PC-9 (cell line): ENCODE measurements at regions not wholly inside any gene's neighbourhood (a gene's known extent, or its start where the extent isn't known, plus 50 kb on each side); places are given as distances from the start of the nearest gene placed in this dataset.

ENCODE experiments used
- BruUV-seq: library from RNA; stranded (reverse); fragments of 400-500 nt; replicated peaks from 2 replicates; lab custom pipeline; 2021; lab: Mats Ljungman, UMichigan
- CTCF ChIA-PET: fragments of 300-600 bp; sonication (Branson Sonifier 250); formaldehyde crosslinking; loops from one replicate; lab custom pipeline; 2022; ENCODE audit warnings: antibody characterized with exemption; lab: Charles Lee
- POLR2A ChIA-PET: fragments of 300-600 bp; sonication (Branson Sonifier 250); formaldehyde crosslinking; loops from one replicate; lab custom pipeline; 2022; ENCODE audit warnings: antibody characterized with exemption; ENCODE audit not compliant: unreplicated experiment; lab: Charles Lee
- DNase-seq, 2 experiments: peaks; one replicate each; pipeline versions ENCODE4 v3.0.0 to v3.0.0-alpha.2; 2015 to 2022; ENCODE audit warnings: mixed read lengths in 1 of 2
- H2AFZ ChIP-seq: fragments of 200-600 bp; sonication (generic); 2 replicates; pipeline ENCODE4 v1.8.1; 2017; ENCODE audit warnings: antibody characterized with exemption
- H3F3A ChIP-seq: fragments of 200-600 bp; sonication (generic); 2 replicates; pipeline ENCODE4 v1.8.1; 2017; ENCODE audit warnings: antibody characterized with exemption, mild to moderate bottlenecking, low read depth; ENCODE audit not compliant: insufficient read depth
- H3K27ac ChIP-seq: fragments of 200-600 bp; sonication (generic); 2 replicates; pipeline ENCODE4 v1.6.1; 2016; ENCODE audit warnings: mixed run types
- H3K27me3 ChIP-seq: fragments of 200-600 bp; sonication (generic); 2 replicates; pipeline ENCODE4 v1.6.1; 2016; ENCODE audit warnings: low read depth, mixed run types; ENCODE audit not compliant: insufficient read depth
- H3K36me3 ChIP-seq: fragments of 200-600 bp; sonication (generic); 2 replicates; pipeline ENCODE4 v1.6.1; 2016; ENCODE audit warnings: low read depth, mixed run types
- H3K4me1 ChIP-seq: fragments of 200-600 bp; sonication (generic); replicated peaks from 2 replicates; pipeline ENCODE4 v1.6.1; 2016; ENCODE audit warnings: mixed run types; ENCODE audit not compliant: insufficient read depth
- H3K4me2 ChIP-seq: fragments of 200-600 bp; sonication (generic); 2 replicates; pipeline ENCODE4 v1.6.1; 2017; ENCODE audit warnings: mixed run types
- H3K4me3 ChIP-seq: fragments of 200-600 bp; sonication (generic); 2 replicates; pipeline ENCODE4 v1.6.1; 2016; ENCODE audit warnings: mixed run types
- H3K79me2 ChIP-seq: fragments of 200-600 bp; sonication (generic); 2 replicates; pipeline ENCODE4 v1.6.1; 2017; ENCODE audit warnings: low read depth, mixed run types
- H3K9me2 ChIP-seq: fragments of 200-600 bp; sonication (generic); 2 replicates; pipeline ENCODE4 v1.8.1; 2017; ENCODE audit warnings: mild to moderate bottlenecking; ENCODE audit not compliant: insufficient read depth
- H3K9me3 ChIP-seq: fragments of 200-600 bp; sonication (generic); 2 replicates; pipeline ENCODE4 v1.8.1; 2016; ENCODE audit warnings: low read depth; ENCODE audit not compliant: insufficient read depth
- H4K20me1 ChIP-seq: fragments of 200-600 bp; sonication (generic); 2 replicates; pipeline ENCODE4 v1.8.1; 2017; ENCODE audit not compliant: insufficient read depth
- EZH2 ChIP-seq: fragments of 200-600 bp; sonication (generic); IDR thresholded peaks from 2 replicates; pipeline ENCODE4 v1.8.0; 2017; ENCODE audit warnings: antibody characterized with exemption, low read depth
- intact Hi-C: fragments of 100-400 bp; cut with micrococcal nuclease; formaldehyde crosslinking; loops from one replicate; pipeline ENCODE4 v1.10.0; 2022; ENCODE audit not compliant: unreplicated experiment
- TF ChIP-seq, protein P1 (sequence below): fragments of 200-600 bp; sonication (generic); conservative IDR thresholded peaks from 2 replicates; pipeline ENCODE4 v1.6.1; 2017; ENCODE audit warnings: mixed run types, antibody characterized with exemption, mild to moderate bottlenecking, moderate library complexity

DNA sequence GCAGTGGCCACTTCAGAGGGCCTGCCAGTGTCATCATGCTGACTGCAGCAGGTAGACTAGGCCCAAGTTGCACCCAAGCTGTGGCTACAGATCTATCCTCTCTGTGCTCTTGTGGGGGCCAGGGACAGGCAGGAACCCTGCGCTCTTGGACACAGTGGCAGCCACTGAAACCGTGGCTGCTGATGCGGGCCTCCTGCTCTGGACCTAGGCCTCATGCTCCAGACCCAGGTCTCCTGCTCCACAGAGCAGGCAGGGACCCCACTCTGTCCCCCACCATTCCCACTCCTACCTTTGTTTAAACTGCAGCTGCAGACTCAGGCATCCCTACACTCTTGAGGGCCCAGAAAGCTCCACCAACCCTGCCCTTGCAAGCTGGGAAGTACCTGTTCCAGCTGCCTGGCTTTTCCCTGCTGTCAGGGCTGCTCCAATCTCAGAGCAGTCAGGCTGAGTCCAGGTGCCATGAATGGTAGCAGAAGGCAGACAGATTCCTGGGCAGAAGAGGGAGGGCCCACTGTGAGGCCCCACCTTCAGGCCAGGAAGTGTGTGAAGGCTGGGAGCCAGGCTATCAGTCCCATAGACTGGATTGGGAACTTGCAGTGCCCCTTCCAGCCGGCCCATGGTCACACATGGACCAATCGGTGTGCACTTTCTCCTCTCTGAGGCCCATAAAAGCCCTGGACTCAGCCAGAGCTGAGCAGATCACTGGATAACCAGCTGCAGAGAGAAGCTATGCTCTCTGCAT is 634.0 kb upstream of the SEMA3D start:
- no peaks in the 10 kb centered on the region for H4K20me1 ChIP-seq
- H3F3A ChIP-seq = no peaks in the 10 kb centered on the region
- no peaks in the 10 kb centered on the region for H3K79me2 ChIP-seq
- H3K9me3 ChIP-seq = no peaks in the 10 kb centered on the region
- no TSS peak for BruUV-seq
- H3K4me2 ChIP-seq = no peak overlapping the region
- intact Hi-C loops = no loop called here
- POLR2A ChIA-PET = no interaction called here
- no peaks in the 10 kb centered on the region for H3K9me2 ChIP-seq
- no peaks in the 10 kb centered on the region for H3K27me3 ChIP-seq
- H3K36me3 ChIP-seq = no peaks in the 10 kb centered on the region
- CTCF ChIA-PET = no interaction called here
- H2AFZ ChIP-seq = no peak overlapping the region
- TF ChIP-seq, protein P1, sequence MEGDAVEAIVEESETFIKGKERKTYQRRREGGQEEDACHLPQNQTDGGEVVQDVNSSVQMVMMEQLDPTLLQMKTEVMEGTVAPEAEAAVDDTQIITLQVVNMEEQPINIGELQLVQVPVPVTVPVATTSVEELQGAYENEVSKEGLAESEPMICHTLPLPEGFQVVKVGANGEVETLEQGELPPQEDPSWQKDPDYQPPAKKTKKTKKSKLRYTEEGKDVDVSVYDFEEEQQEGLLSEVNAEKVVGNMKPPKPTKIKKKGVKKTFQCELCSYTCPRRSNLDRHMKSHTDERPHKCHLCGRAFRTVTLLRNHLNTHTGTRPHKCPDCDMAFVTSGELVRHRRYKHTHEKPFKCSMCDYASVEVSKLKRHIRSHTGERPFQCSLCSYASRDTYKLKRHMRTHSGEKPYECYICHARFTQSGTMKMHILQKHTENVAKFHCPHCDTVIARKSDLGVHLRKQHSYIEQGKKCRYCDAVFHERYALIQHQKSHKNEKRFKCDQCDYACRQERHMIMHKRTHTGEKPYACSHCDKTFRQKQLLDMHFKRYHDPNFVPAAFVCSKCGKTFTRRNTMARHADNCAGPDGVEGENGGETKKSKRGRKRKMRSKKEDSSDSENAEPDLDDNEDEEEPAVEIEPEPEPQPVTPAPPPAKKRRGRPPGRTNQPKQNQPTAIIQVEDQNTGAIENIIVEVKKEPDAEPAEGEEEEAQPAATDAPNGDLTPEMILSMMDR = no peak
- TF ChIP-seq EZH2 = no peak
- H3K4me1 ChIP-seq = no peaks in the 10 kb centered on the region
- no peak overlapping the region for H3K27ac ChIP-seq
- no peak overlapping the region for H3K4me3 ChIP-seq
- DNase-seq = no peak

DNA sequence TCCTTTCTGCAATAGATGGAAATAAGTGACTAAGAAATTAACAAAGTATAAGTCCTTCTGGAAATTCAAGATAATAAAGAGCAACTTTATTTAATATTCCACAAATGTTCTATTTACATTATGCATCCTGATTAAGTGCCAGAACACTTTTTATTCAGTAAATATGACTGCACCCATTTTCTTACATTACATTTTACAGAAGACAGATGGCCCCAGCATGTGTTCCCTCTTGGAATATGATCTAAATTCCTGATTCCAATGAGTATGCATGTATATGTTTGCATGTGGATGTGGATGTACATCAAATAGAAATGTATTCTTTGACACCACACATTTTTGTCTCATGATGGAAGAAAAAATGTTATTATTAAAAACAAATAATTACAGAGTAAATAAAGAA is 628.7 kb upstream of the SEMA3D start:
- H3K4me3 ChIP-seq = no peak overlapping the region
- H4K20me1 ChIP-seq = no peaks in the 10 kb centered on the region
- ChIA-PET CTCF (no interaction called here), POLR2A (no interaction called here)
- no peaks in the 10 kb centered on the region for H3K36me3 ChIP-seq
- no peaks in the 10 kb centered on the region for H3K4me1 ChIP-seq
- TF ChIP-seq EZH2 = no peak
- TF ChIP-seq, protein P1 = no peak
- H3K9me3 ChIP-seq = no peaks in the 10 kb centered on the region
- no peaks in the 10 kb centered on the region for H3K79me2 ChIP-seq
- no peaks in the 10 kb centered on the region for H3K27me3 ChIP-seq
- H2AFZ ChIP-seq = no peak overlapping the region
- no peaks in the 10 kb centered on the region for H3K9me2 ChIP-seq
- no peaks in the 10 kb centered on the region for H3F3A ChIP-seq
- DNase-seq = no peak
- H3K27ac ChIP-seq = no peak overlapping the region
- no TSS peak for BruUV-seq
- H3K4me2 ChIP-seq = no peak overlapping the region
- intact Hi-C loops = no loop called here

DNA sequence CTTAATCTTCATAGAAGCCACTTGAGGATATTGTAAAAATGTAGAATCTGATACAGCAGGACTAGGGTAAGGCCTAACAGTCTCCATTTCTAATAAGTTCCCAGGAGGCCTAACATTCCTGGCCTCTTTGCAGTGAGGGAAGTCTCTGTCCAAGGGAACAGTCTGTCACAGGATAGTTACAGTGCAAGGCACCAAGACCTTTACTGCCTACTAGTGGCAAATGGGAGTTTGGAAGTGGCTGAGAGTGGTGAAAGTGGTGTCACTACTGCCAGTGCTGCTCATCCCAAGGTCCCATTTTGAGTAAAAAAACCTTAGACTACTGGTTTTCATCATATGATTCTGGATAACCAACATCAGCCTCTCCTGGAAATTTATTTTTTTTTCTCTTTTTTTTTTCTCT is 619.5 kb upstream of the SEMA3D start:
- Histone ChIP-seq H3K4me1 (no peaks in the 10 kb centered on the region), H3K9me3 (no peaks in the 10 kb centered on the region), H2AFZ (no peak overlapping the region), H3K79me2 (no peaks in the 10 kb centered on the region), H3K4me3 (no peak overlapping the region), H3K9me2 (no peaks in the 10 kb centered on the region), H3K4me2 (no peak overlapping the region), H3F3A (no peaks in the 10 kb centered on the region), H3K27me3 (no peaks in the 10 kb centered on the region), H4K20me1 (no peaks in the 10 kb centered on the region), H3K27ac (no peak overlapping the region), H3K36me3 (no peaks in the 10 kb centered on the region)
- POLR2A ChIA-PET = no interaction called here
- no TSS peak for BruUV-seq
- CTCF ChIA-PET = no interaction called here
- no peak for DNase-seq
- intact Hi-C loops = no loop called here
- TF ChIP-seq EZH2 = no peak
- TF ChIP-seq, protein P1 = no peak
